Skeletal muscle tissue (tissue), 3 donors: ENCODE measurements at regions not wholly inside any gene's neighbourhood (a gene's known extent, or its start where the extent isn't known, plus 50 kb on each side); places are given as distances from the start of the nearest gene placed in this dataset.

Source experiments
- H3K27ac ChIP-seq: one replicate; pipeline ENCODE4 v1.7.0; 2013; ENCODE audit warnings: mild to moderate bottlenecking, low read depth, low read length, inconsistent platforms
- H3K27me3 ChIP-seq, 3 donors: one replicate each; pipeline ENCODE4 v1.7.0; 2013; ENCODE audit warnings: low read length in 3 of 3; ENCODE audit not compliant: control insufficient read depth in 3 of 3, insufficient read depth in 3 of 3
- H3K36me3 ChIP-seq, 3 donors: one replicate each; pipeline ENCODE4 v1.7.0; 2013; ENCODE audit warnings: low read length in 3 of 3; ENCODE audit not compliant: control insufficient read depth in 3 of 3, insufficient read depth in 3 of 3
- H3K4me1 ChIP-seq, 3 donors: one replicate each; pipeline ENCODE4 v1.7.0; 2013; ENCODE audit warnings: low read length in 3 of 3, mild to moderate bottlenecking in 3 of 3; ENCODE audit not compliant: control insufficient read depth in 3 of 3, insufficient read depth in 3 of 3
- H3K4me3 ChIP-seq, 3 donors: one replicate each; pipeline ENCODE4 v1.7.0; 2013; ENCODE audit warnings: low read length in 3 of 3
- H3K9ac ChIP-seq, 3 donors: one replicate each; pipeline ENCODE4 v1.7.0; 2013; ENCODE audit warnings: low read length in 3 of 3, mild to moderate bottlenecking in 3 of 3, moderate library complexity in 2 of 3, low read depth in 1 of 3
- H3K9me3 ChIP-seq, 3 donors: one replicate each; pipeline ENCODE4 v1.7.0; 2013; ENCODE audit warnings: low read length in 3 of 3; ENCODE audit not compliant: control insufficient read depth in 3 of 3
- donor health status: Osteomylitis.

DNA sequence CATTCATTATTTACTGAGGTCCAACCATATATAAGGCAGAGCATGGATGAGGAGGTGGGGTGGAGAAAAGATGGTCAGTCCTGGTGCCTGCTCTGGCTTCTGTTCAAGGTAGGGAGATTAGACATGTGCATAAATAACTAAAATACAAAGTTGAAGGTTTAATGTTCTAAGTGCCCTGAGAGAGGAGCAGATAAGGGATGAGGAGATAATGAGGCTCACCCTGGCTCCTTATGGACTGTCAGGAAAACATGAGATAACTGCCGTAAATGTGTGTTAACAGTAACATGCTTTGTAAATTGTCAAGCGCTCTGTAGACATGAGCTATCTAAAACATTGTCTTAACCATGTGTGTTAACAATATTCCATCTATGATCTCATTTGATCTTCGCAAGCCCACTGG is 474.6 kb upstream of the USP24 start:
- H3K27me3 ChIP-seq, result no peaks in the 10 kb centered on the region
- no peak overlapping the region for H3K9ac ChIP-seq
- H3K27ac ChIP-seq, result no peak overlapping the region
- H3K4me3 ChIP-seq, result no peak overlapping the region
- no peaks in the 10 kb centered on the region for H3K36me3 ChIP-seq
- peaks cover 9 to 12% (median 10%) of the 10 kb centered on the region in 3 donors for H3K4me1 ChIP-seq
- H3K9me3 ChIP-seq, result no peaks in the 10 kb centered on the region

DNA sequence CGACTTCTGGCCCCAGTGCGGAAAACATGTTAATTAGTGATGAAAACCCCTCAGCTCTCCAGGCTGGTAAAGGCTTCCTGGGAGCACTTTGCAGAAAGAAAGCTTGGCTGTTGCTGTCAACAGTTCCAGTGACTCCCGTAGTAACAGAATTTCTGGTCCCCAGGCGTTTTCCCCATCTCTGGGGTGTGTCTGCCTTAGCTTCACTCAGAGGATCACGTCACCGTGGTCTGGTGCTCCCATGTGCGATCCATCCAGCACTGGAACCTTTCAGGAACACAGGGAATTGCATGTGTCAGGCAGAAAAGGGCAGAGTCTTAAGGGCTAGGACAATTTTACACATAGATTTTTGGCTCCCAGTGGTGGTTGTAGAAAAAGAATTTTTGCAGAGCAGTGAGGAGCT is 470.4 kb upstream of the USP24 start:
- Histone ChIP-seq H3K9me3 (no peaks in the 10 kb centered on the region), H3K36me3 (no peaks in the 10 kb centered on the region), H3K27me3 (no peaks in the 10 kb centered on the region), H3K27ac (no peak overlapping the region), H3K4me3 (no peak overlapping the region), H3K9ac (no peak overlapping the region), H3K4me1 (no peaks in the 10 kb centered on the region)

DNA sequence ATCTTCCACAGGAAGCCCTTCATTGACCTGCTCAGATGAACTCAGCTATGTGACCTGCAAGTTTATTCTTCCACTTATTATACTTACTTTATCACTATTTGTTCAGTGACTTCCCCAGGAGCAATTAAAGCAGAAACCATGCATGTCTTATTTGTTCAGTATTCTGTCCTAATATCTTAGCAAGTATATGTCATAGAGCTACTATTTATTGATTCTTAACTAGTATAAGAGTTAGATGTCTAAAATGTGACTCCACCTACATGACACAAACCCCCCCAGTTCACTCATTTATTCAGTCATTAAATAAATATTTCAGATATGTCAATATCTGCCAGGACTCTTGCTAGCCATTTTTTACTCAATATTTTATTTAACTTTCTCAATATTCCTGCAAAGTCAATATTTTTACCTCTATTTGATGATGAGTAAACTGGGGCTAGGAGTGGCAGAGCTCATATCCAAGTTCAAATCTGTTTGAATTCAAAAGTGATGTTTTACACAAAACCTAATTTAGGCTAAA is 469.0 kb upstream of the USP24 start:
- Histone ChIP-seq H3K27me3 (no peaks in the 10 kb centered on the region), H3K27ac (no peak overlapping the region), H3K9ac (no peak overlapping the region), H3K9me3 (no peaks in the 10 kb centered on the region), H3K36me3 (no peaks in the 10 kb centered on the region), H3K4me1 (no peaks in the 10 kb centered on the region), H3K4me3 (no peak overlapping the region)

DNA sequence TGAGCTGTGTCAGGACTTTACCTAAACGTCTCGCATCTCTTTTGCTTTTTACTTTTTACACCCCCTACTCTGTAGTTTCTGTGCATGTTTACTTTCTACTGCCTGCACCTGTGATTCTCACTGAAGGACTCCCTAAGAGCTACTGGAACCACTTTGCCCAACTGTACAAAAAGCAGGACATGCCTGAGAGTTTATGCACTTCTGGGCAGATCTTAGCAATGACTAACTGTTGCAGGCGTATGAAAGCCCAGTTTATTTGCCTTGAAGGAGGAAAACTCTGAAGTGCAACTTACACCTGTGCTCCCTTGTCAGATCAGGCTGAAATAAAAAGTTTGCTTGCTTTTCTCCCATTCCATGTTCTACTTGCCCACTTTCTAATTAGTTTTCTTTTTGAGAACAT is 467.0 kb upstream of the USP24 start:
- H3K27me3 ChIP-seq, result no peaks in the 10 kb centered on the region
- H3K27ac ChIP-seq, result no peak overlapping the region
- H3K9me3 ChIP-seq, result no peaks in the 10 kb centered on the region
- no peak overlapping the region for H3K9ac ChIP-seq
- H3K4me3 ChIP-seq, result no peak overlapping the region
- no peaks in the 10 kb centered on the region for H3K4me1 ChIP-seq
- H3K36me3 ChIP-seq, result no peaks in the 10 kb centered on the region

DNA sequence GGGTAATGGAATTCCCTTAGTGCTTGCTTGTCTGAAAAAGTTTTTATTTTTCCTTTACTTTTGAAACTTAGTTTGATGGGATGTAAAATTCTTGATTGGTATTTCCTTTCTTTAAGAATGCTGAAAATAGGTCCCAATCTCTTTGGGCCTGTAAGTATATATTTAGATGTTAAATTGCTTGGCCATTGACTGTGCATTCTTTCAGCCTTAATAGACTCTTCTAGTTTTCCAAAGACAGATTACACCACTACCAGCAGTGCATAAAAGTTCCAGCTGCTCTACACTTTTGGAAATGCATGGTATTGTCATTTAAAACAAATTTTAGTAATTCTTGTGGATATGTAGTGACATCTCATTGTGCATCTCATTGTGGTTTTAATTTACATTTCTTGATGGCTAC is 464.8 kb upstream of the USP24 start:
- no peak overlapping the region for H3K4me3 ChIP-seq
- H3K9ac ChIP-seq, result no peak overlapping the region
- no peaks in the 10 kb centered on the region for H3K36me3 ChIP-seq
- H3K27ac ChIP-seq, result no peak overlapping the region
- H3K9me3 ChIP-seq, result no peaks in the 10 kb centered on the region
- no peaks in the 10 kb centered on the region for H3K4me1 ChIP-seq
- H3K27me3 ChIP-seq, result no peaks in the 10 kb centered on the region

DNA sequence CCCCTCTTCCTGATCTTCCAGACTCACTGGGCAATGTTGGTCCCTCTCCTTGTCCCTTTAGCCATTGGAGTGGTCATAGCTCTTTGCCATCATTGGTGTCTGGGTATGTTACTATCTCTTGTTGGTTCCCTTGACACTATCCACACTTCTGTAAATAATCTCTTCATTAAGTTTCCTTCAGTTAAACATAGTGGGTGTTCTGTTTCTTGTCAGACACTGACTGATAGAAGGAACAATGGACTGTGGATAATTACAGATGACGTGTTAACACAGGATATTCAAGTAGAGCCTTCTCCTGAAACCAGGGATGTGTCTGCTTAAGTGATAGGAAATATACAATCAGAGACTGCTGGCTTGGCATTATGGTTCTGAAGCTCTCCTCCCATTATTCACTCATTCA is 458.3 kb upstream of the USP24 start:
- H3K36me3 ChIP-seq, result no peaks in the 10 kb centered on the region
- no peaks in the 10 kb centered on the region for H3K9me3 ChIP-seq
- no peaks in the 10 kb centered on the region for H3K27me3 ChIP-seq
- H3K9ac ChIP-seq, result no peak overlapping the region
- peaks cover 0 to 4% (median 0%) of the 10 kb centered on the region in 3 donors for H3K4me1 ChIP-seq
- no peak overlapping the region for H3K27ac ChIP-seq
- no peak overlapping the region for H3K4me3 ChIP-seq

DNA sequence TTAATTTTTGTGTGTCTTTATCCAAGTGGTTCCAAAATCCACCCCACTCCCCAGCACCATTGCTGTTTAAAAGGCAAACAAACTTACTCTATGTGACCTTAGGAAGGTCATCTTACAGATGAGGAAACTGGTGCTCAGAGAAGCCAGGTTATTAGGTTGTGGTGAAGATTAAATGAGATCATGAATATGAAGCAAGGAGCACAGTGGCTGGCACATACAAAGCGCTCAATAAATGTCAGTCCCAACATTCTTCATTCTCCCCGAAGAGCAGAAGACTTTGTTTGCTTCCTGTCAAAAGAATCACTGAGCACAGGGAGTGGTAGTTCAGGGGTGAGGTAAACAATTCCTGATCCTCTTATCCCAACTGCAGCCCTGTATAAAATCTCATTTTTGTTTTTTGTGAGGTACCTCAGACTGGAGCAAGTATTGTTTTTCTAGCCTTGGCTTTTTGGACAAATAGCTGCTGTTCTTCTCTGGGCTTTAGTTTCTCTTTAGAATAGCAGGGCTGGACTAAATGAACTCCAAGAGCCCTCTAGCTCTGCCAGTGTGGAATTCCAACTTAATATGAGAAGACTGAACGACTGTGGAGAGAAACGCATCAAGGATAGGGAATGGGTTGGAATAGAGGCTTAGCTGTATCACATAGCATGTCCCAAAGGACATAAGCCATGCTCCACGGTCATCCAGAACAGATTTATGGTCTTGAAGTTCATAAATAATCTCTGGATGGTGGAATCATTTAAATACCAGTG is 455.3 kb upstream of the USP24 start:
- H3K4me1 ChIP-seq, result peaks cover 0 to 4% (median 0%) of the 10 kb centered on the region in 3 donors
- H3K27me3 ChIP-seq, result no peaks in the 10 kb centered on the region
- H3K4me3 ChIP-seq, result no peak overlapping the region
- H3K9me3 ChIP-seq, result no peaks in the 10 kb centered on the region
- no peak overlapping the region for H3K9ac ChIP-seq
- no peaks in the 10 kb centered on the region for H3K36me3 ChIP-seq
- no peak overlapping the region for H3K27ac ChIP-seq

DNA sequence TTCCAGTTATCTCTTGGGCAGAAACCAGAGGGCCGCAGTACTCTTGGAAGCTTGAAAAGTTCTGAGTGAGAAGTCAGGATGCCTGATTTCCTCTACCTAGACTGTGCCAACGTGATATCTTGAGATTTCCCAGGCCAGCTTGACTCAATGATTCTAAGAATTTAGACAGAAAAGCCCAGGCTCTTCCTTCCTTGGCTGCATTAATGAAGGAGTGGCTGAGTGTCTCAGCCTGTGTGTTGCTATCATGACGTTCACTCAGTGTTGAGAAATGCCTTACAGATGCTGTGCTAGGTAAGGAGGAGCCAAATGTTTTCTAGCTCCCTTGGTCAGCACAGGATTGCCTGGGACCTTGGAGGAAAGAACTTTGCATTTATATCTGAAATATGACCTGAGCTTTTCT is 454.1 kb upstream of the USP24 start:
- no peak overlapping the region for H3K9ac ChIP-seq
- no peaks in the 10 kb centered on the region for H3K27me3 ChIP-seq
- no peaks in the 10 kb centered on the region for H3K9me3 ChIP-seq
- H3K4me1 ChIP-seq, result peaks cover 0 to 4% (median 0%) of the 10 kb centered on the region in 3 donors
- no peak overlapping the region for H3K4me3 ChIP-seq
- no peak overlapping the region for H3K27ac ChIP-seq
- H3K36me3 ChIP-seq, result no peaks in the 10 kb centered on the region

DNA sequence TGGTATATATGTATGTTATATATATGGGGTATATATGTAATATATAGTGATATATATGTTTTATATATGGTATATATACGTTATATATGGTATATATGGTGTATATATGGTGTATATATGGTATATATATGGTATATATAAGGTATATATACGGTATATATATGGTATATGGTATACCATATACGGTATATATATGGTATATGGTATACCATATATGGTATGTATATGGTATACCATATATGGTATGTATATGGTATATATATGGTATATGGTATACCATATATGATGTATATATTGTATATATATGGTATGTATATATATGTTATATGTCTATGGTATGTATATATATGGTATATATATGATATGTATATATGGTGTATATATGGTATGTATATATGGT is 447.7 kb upstream of the USP24 start:
- Histone ChIP-seq H3K36me3 (no peaks in the 10 kb centered on the region), H3K4me3 (no peak overlapping the region), H3K27me3 (no peaks in the 10 kb centered on the region), H3K9me3 (no peaks in the 10 kb centered on the region), H3K27ac (no peak overlapping the region), H3K9ac (no peak overlapping the region), H3K4me1 (no peaks in the 10 kb centered on the region)

DNA sequence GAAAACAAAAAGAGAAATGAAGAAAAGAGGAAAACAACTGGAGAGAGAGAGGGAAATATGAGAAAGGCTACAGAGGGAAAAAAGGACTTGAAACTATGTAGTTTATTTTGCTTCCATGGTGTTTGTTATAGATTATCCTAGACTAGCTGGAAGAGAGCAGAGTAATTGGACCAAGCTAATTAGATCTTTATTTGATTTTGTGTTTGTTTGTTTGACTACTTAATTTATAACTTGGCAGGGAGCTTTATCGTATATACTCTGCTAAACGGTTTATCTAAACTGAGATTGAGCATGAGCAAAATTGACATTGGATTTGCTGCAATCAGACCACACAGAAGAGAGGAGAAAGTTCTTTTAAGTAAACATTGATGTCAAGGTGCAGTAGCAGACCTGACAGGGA is 443.8 kb upstream of the USP24 start:
- Histone ChIP-seq H3K9me3 (no peaks in the 10 kb centered on the region), H3K4me1 (no peaks in the 10 kb centered on the region), H3K36me3 (no peaks in the 10 kb centered on the region), H3K27me3 (no peaks in the 10 kb centered on the region), H3K4me3 (no peak overlapping the region), H3K27ac (no peak overlapping the region), H3K9ac (no peak overlapping the region)
